Right atrium auricular region (tissue), 2 donors: ENCODE measurements at regions not wholly inside any gene's neighbourhood (a gene's known extent, or its start where the extent isn't known, plus 50 kb on each side); places are given as distances from the start of the nearest gene placed in this dataset.

Experiments
- DNase-seq: peaks from one replicate; pipeline ENCODE4 v3.0.0-alpha.2; 2019; ENCODE audit warnings: low spot score
- H3K27ac ChIP-seq, 2 donors: fragments of 200-600 bp; sonication (generic); 1 replicate in 1 of 2; 2 replicates in 1 of 2; pipeline ENCODE4 v1.5.1; 2016 to 2019
- H3K27me3 ChIP-seq, 2 donors: fragments of 200-600 bp; sonication (generic); one replicate each; pipeline versions ENCODE4 v1.5.1 to v1.6.0; 2017 to 2019
- H3K36me3 ChIP-seq: fragments of 200-600 bp; sonication (generic); one replicate; pipeline ENCODE4 v1.5.1; 2016
- H3K4me1 ChIP-seq, 2 donors: fragments of 200-600 bp; sonication (generic); one replicate each; pipeline versions ENCODE4 v1.5.1 to v1.6.0; 2017 to 2019
- H3K4me3 ChIP-seq, 2 donors: fragments of 200-600 bp; sonication (generic); 1 replicate in 1 of 2; 2 replicates in 1 of 2; pipeline ENCODE4 v1.5.1; 2017 to 2019; ENCODE audit warnings: mild to moderate bottlenecking in 1 of 2, moderate library complexity in 1 of 2
- H3K9me3 ChIP-seq, 2 donors: fragments of 200-600 bp; sonication (generic); one replicate each; pipeline ENCODE4 v1.5.1; 2019
- CTCF ChIP-seq, 2 donors: fragments of 200-600 bp; sonication (generic); IDR thresholded peaks; one replicate each; pipeline ENCODE4 v1.5.1; 2019; ENCODE audit warnings: antibody characterized with exemption in 2 of 2

DNA sequence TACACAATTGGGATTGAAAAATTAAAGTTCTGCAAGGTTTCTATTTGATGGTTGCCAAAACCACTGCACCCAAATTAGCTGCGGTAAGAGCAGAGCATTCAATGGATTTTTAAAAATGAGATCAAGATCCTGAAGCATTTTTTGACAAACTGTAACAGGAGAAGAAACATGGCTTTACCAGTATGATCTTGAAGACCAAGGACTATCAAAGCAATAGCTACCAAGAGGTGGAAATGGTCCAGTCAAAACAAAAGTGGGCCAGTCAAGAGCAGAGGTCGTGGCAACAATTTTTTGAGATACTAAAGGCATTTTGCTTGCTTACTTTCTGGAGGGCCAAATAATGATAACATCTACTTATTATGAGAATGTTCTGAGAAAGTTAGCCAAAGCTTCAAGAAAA is 186.8 kb downstream of the RDH14 start:
- TF ChIP-seq CTCF (IDR thresholded peaks at IDR 0.05), result no peak
- DNase-seq, result no peak
- H3K9me3 ChIP-seq, result no peaks in the 10 kb centered on the region
- H3K4me3 ChIP-seq, result no peak overlapping the region
- H3K27me3 ChIP-seq, result no peaks in the 10 kb centered on the region
- no peaks in the 10 kb centered on the region for H3K36me3 ChIP-seq
- no peaks in the 10 kb centered on the region for H3K4me1 ChIP-seq
- H3K27ac ChIP-seq, result no peak overlapping the region

DNA sequence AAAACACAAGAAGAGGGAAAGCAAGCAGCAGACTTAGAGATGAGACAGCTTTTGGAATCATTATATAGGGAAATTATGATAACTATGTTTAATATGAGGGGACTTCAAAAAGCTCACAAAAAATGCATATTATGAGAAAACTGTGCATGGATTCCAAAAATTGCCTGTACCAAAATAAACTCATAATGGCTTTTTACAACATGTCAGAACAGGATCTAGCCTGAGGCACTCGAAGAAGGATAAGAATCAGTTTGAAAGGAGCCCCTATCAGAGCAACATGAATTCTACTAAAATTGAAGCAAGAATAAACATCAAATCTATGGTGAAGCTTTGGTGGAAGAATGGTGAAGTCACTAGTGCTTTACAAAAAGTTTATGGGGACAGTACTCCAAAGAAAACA is 187.4 kb downstream of the RDH14 start:
- H3K9me3 ChIP-seq, result no peaks in the 10 kb centered on the region
- no peak overlapping the region for H3K4me3 ChIP-seq
- no peaks in the 10 kb centered on the region for H3K4me1 ChIP-seq
- no peak for DNase-seq
- TF ChIP-seq CTCF (IDR thresholded peaks at IDR 0.05), result no peak
- no peak overlapping the region for H3K27ac ChIP-seq
- no peaks in the 10 kb centered on the region for H3K36me3 ChIP-seq
- H3K27me3 ChIP-seq, result no peaks in the 10 kb centered on the region

- TF ChIP-seq CTCF (IDR thresholded peaks at IDR 0.05), result no peak
- no peak overlapping the region for H3K27ac ChIP-seq
- no peak for DNase-seq
- no peaks in the 10 kb centered on the region for H3K9me3 ChIP-seq
- no peaks in the 10 kb centered on the region for H3K4me1 ChIP-seq
- H3K36me3 ChIP-seq, result no peaks in the 10 kb centered on the region
- H3K27me3 ChIP-seq, result no peaks in the 10 kb centered on the region
- no peak overlapping the region for H3K4me3 ChIP-seq
Observed at GRCh38 chr2:18372641-18373040, 187.8 kb downstream of the RDH14 start.

DNA sequence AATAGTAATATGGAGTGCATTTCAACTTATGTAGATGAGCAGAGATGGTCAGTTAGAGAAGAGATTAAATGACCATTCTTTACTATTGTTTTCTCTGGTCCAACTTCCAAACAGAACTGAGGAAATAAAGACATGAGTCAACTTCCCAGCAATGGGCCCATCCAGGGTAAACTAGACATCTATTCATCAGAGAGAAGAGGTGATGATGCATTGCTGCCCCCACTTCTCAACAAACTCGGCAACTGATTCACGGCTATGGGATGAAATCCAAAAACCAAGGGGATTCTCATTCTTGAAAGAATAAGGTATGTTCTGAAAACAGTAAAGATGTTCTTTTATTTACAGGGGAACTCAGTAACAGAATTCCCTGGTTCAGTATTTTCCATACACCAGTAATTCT is 190.7 kb downstream of the RDH14 start:
- no peak for DNase-seq
- no peaks in the 10 kb centered on the region for H3K36me3 ChIP-seq
- H3K4me3 ChIP-seq, result no peak overlapping the region
- no peak for TF ChIP-seq CTCF (IDR thresholded peaks at IDR 0.05)
- no peak overlapping the region for H3K27ac ChIP-seq
- no peaks in the 10 kb centered on the region for H3K9me3 ChIP-seq
- H3K27me3 ChIP-seq, result no peaks in the 10 kb centered on the region
- no peaks in the 10 kb centered on the region for H3K4me1 ChIP-seq

DNA sequence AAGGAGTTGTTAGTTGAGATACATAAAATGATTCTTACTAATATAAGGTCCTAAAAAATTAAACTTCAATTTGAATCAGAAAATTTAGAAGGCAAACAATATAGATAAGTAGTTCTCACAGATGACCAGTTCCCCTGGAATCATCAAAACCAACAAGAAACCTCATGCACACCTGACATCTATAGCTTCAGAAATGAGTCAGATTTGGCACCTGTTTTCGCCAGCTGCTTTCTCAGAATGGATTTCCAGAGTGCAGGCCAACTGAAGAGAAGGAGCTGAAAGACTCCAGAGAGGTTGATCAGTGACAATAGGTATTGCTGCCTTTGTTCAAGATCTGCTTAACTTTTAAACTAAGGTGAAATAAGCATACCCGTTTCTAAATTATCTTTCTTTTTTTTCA is 192.4 kb downstream of the RDH14 start:
- Histone ChIP-seq H3K9me3 (no peaks in the 10 kb centered on the region), H3K27me3 (no peaks in the 10 kb centered on the region), H3K4me3 (no peak overlapping the region), H3K36me3 (no peaks in the 10 kb centered on the region), H3K27ac (no peak overlapping the region), H3K4me1 (no peaks in the 10 kb centered on the region)
- TF ChIP-seq CTCF (IDR thresholded peaks at IDR 0.05), result no peak
- no peak for DNase-seq

DNA sequence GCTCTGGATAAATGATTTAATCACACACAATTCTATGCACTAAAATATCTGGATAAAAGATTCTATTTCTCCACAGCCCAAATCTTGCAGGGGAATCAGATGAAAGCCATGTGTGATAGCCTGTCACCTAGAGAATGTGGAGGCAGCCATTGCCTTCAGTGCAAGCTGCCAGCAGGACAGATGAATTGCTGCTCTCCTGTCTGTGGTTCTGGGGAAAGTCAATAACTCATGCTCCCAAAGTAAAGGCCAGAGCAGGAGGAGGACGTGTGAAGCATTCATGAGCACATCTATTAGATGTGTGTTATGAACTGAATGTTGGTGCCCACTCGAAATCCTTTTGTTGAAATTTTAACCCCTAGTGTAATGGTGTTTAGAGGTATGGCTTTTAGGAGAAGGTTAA is 195.1 kb downstream of the RDH14 start:
- Histone ChIP-seq H3K9me3 (no peaks in the 10 kb centered on the region), H3K27ac (no peak overlapping the region), H3K27me3 (no peaks in the 10 kb centered on the region), H3K36me3 (no peaks in the 10 kb centered on the region), H3K4me3 (no peak overlapping the region), H3K4me1 (no peaks in the 10 kb centered on the region)
- TF ChIP-seq CTCF (IDR thresholded peaks at IDR 0.05), result no peak
- no peak for DNase-seq
